H9 (cell line): ENCODE measurements at regions not wholly inside any gene's neighbourhood (a gene's known extent, or its start where the extent isn't known, plus 50 kb on each side); places are given as distances from the start of the nearest gene placed in this dataset.

Source experiments
- DNase-seq: peaks from one replicate; pipeline ENCODE4 v3.0.0-alpha.2; 2017
- H2AFZ ChIP-seq: one replicate; pipeline ENCODE4 v1.6.1; 2013; ENCODE audit warnings: mild to moderate bottlenecking, low read length, control low read depth, moderate library complexity
- H2AK5ac ChIP-seq: 2 replicates; pipeline ENCODE4 v1.6.1; 2013; ENCODE audit warnings: low read length, control low read depth, mixed read lengths; ENCODE audit not compliant: insufficient read length
- H2BK120ac ChIP-seq: one replicate; pipeline ENCODE4 v1.6.1; 2013; ENCODE audit warnings: low read depth, mild to moderate bottlenecking, low read length, control low read depth, inconsistent platforms; ENCODE audit not compliant: poor library complexity, severe bottlenecking
- H2BK12ac ChIP-seq: 2 replicates; pipeline ENCODE4 v1.6.1; 2013; ENCODE audit warnings: low read length, control low read depth, mixed read lengths, low read depth; ENCODE audit not compliant: insufficient read length
- H2BK15ac ChIP-seq: 2 replicates; pipeline ENCODE4 v1.6.1; 2013; ENCODE audit warnings: low read depth, low read length, control low read depth
- H2BK20ac ChIP-seq: one replicate; pipeline ENCODE4 v1.6.1; 2013; ENCODE audit warnings: low read depth, mild to moderate bottlenecking, low read length, control low read depth, inconsistent platforms; ENCODE audit not compliant: poor library complexity, severe bottlenecking
- H2BK5ac ChIP-seq: 2 replicates; pipeline ENCODE4 v1.6.1; 2013; ENCODE audit warnings: low read length, control low read depth, mixed read lengths; ENCODE audit not compliant: insufficient read length
- H3K14ac ChIP-seq: 2 replicates; pipeline ENCODE4 v1.6.1; 2013; ENCODE audit warnings: low read length, control low read depth; ENCODE audit not compliant: insufficient read depth
- H3K18ac ChIP-seq: 2 replicates; pipeline ENCODE4 v1.6.1; 2013; ENCODE audit warnings: low read depth, mild to moderate bottlenecking, mixed read lengths, low read length, control low read depth; ENCODE audit not compliant: insufficient read length
- H3K23ac ChIP-seq: 2 replicates; pipeline ENCODE4 v1.6.1; 2013; ENCODE audit warnings: low read length, control low read depth, mixed read lengths, low read depth; ENCODE audit not compliant: insufficient read length
- H3K23me2 ChIP-seq: 2 replicates; pipeline ENCODE4 v1.6.1; 2013; ENCODE audit warnings: low read depth, mild to moderate bottlenecking, mixed read lengths, low read length, control low read depth; ENCODE audit not compliant: insufficient read length, poor library complexity, severe bottlenecking
- H3K27ac ChIP-seq: 2 replicates; pipeline ENCODE4 v1.5.1; 2013; ENCODE audit warnings: low read length, control low read depth, mixed read lengths, low read depth; ENCODE audit not compliant: insufficient read length
- H3K27me3 ChIP-seq: 2 replicates; pipeline ENCODE4 v1.6.1; 2013; ENCODE audit warnings: low read length, control low read depth, inconsistent platforms; ENCODE audit not compliant: insufficient read depth
- H3K4ac ChIP-seq: 2 replicates; pipeline ENCODE4 v1.6.1; 2013; ENCODE audit warnings: low read depth, mild to moderate bottlenecking, control low read depth, inconsistent platforms, low read length, moderate library complexity
- H3K4me1 ChIP-seq: 2 replicates; pipeline ENCODE4 v1.6.1; 2013; ENCODE audit warnings: low read length, control low read depth, inconsistent platforms; ENCODE audit not compliant: insufficient read depth
- H3K4me2 ChIP-seq: 2 replicates; pipeline ENCODE4 v1.6.1; 2013; ENCODE audit warnings: low read length, control low read depth, mixed read lengths; ENCODE audit not compliant: insufficient read length, insufficient read depth
- H3K56ac ChIP-seq: 2 replicates; pipeline ENCODE4 v1.6.1; 2013; ENCODE audit warnings: low read depth, mild to moderate bottlenecking, mixed read lengths, low read length, control low read depth; ENCODE audit not compliant: insufficient read length
- H3K79me1 ChIP-seq: 2 replicates; pipeline ENCODE4 v1.6.1; 2013; ENCODE audit warnings: low read depth, mild to moderate bottlenecking, moderate library complexity, low read length, control low read depth, inconsistent platforms; ENCODE audit not compliant: insufficient read depth, poor library complexity, severe bottlenecking
- H3K79me2 ChIP-seq: 2 replicates; pipeline ENCODE4 v1.6.1; 2013; ENCODE audit warnings: low read length, control low read depth, inconsistent platforms; ENCODE audit not compliant: insufficient read depth
- H3K9ac ChIP-seq: 2 replicates; pipeline ENCODE4 v1.6.1; 2013; ENCODE audit warnings: low read length, control low read depth, mixed read lengths; ENCODE audit not compliant: insufficient read length; ENCODE audit errors: extremely low read depth
- H3K9me3 ChIP-seq: one replicate; pipeline ENCODE4 v1.6.1; 2013; ENCODE audit warnings: low read depth, low read length, inconsistent platforms; ENCODE audit not compliant: control insufficient read depth
- H3T11ph ChIP-seq: one replicate; pipeline ENCODE4 v1.6.1; 2013; ENCODE audit warnings: mild to moderate bottlenecking, low read length, control low read depth, inconsistent platforms
- H4K20me1 ChIP-seq: one replicate; pipeline ENCODE4 v1.6.1; 2013; ENCODE audit not compliant: control insufficient read depth, insufficient read length, insufficient read depth
- H4K5ac ChIP-seq: 2 replicates; pipeline ENCODE4 v1.6.1; 2013; ENCODE audit warnings: low read depth, mild to moderate bottlenecking, mixed read lengths, low read length, control low read depth; ENCODE audit not compliant: insufficient read length
- H4K8ac ChIP-seq: replicated peaks from 2 replicates; pipeline ENCODE4 v1.6.1; 2013; ENCODE audit warnings: low read length, control low read depth, mixed read lengths, low read depth; ENCODE audit not compliant: insufficient read length
- H4K91ac ChIP-seq: 2 replicates; pipeline ENCODE4 v1.6.1; 2013; ENCODE audit warnings: low read depth, mild to moderate bottlenecking, moderate library complexity, mixed read lengths, low read length, control low read depth; ENCODE audit not compliant: insufficient read length
- H3K27ac Mint-ChIP-seq, 3 experiments: 2 replicates in 2 of 3; 3 replicates in 1 of 3; pipeline ENCODE4 v1.8.0; 2020 to 2021; ENCODE audit warnings: mixed read lengths in 3 of 3, mild to moderate bottlenecking in 1 of 3, moderate library complexity in 1 of 3
- H3K27me3 Mint-ChIP-seq: 2 replicates; pipeline ENCODE4 v1.8.0; 2021; ENCODE audit warnings: low read depth, mild to moderate bottlenecking, moderate library complexity, mixed read lengths
- H3K36me3 Mint-ChIP-seq, 3 experiments: 2 replicates in 2 of 3; 3 replicates in 1 of 3; pipeline ENCODE4 v1.8.0; 2020 to 2021; ENCODE audit warnings: low read depth in 3 of 3, mixed read lengths in 3 of 3; ENCODE audit not compliant: insufficient read depth in 1 of 3
- H3K4me1 Mint-ChIP-seq, 2 experiments: 2 replicates each; pipeline ENCODE4 v1.8.0; 2020; ENCODE audit warnings: mixed read lengths in 2 of 2
- H3K4me3 Mint-ChIP-seq, 2 experiments: 2 replicates in 1 of 2; 3 replicates in 1 of 2; pipeline ENCODE4 v1.8.0; 2020 to 2021; ENCODE audit warnings: mild to moderate bottlenecking in 2 of 2, mixed read lengths in 2 of 2, moderate library complexity in 1 of 2
- H3K9me3 Mint-ChIP-seq, 2 experiments: 2 replicates in 1 of 2; 3 replicates in 1 of 2; pipeline ENCODE4 v1.8.0; 2020; ENCODE audit warnings: mild to moderate bottlenecking in 2 of 2, mixed read lengths in 2 of 2, moderate library complexity in 1 of 2
- CTCF ChIP-seq: fragments of 200-600 bp; sonication (generic); conservative IDR thresholded peaks from 3 replicates; pipeline ENCODE4 v1.8.0; 2021; ENCODE audit warnings: antibody characterized with exemption, mild to moderate bottlenecking

- no peak overlapping the region for H3K23ac ChIP-seq
- H4K8ac ChIP-seq, result no peak overlapping the region
- H4K5ac ChIP-seq, result no peak overlapping the region
- no peaks in the 10 kb centered on the region for H3K9me3 ChIP-seq
- no peak for DNase-seq
- H2AFZ ChIP-seq, result no peak overlapping the region
- Mint-ChIP-seq H3K27ac (no peak overlapping the region), H3K4me1 (no peaks in the 10 kb centered on the region), H3K36me3 (no peaks in the 10 kb centered on the region), H3K27me3 (no peaks in the 10 kb centered on the region), H3K9me3 (no peaks in the 10 kb centered on the region), H3K4me3 (no peak overlapping the region)
- no peak overlapping the region for H3K4me2 ChIP-seq
- no peak overlapping the region for H3K56ac ChIP-seq
- no peak overlapping the region for H3K14ac ChIP-seq
- H3T11ph ChIP-seq, result no peak overlapping the region
- H3K27me3 ChIP-seq, result no peaks in the 10 kb centered on the region
- no peak overlapping the region for H2BK5ac ChIP-seq
- no peak overlapping the region for H3K18ac ChIP-seq
- H3K4ac ChIP-seq, result no peak overlapping the region
- H2AK5ac ChIP-seq, result no peak overlapping the region
- H2BK12ac ChIP-seq, result no peak overlapping the region
- TF ChIP-seq CTCF, result no peak
- H3K9ac ChIP-seq, result no peak overlapping the region
- H3K23me2 ChIP-seq, result no peaks in the 10 kb centered on the region
- no peaks in the 10 kb centered on the region for H3K4me1 ChIP-seq
- no peak overlapping the region for H2BK120ac ChIP-seq
- H2BK15ac ChIP-seq, result no peak overlapping the region
- no peak overlapping the region for H4K91ac ChIP-seq
- no peaks in the 10 kb centered on the region for H3K79me2 ChIP-seq
- H2BK20ac ChIP-seq, result no peak overlapping the region
- H4K20me1 ChIP-seq, result no peaks in the 10 kb centered on the region
- H3K27ac ChIP-seq, result no peak overlapping the region
- H3K79me1 ChIP-seq, result no peaks in the 10 kb centered on the region
Observed at GRCh38 chr7:79828866-79829265, 305.8 kb upstream of the GNAI1 start.
